Amniotic epithelial cell (primary cell): ENCODE measurements at regions not wholly inside any gene's neighbourhood (a gene's known extent, or its start where the extent isn't known, plus 50 kb on each side); places are given as distances from the start of the nearest gene placed in this dataset.
"Not testable (repeated sequence)": the region's sequence is repeated elsewhere in the genome, so short reads cannot be mapped to it uniquely, and the experiment has no call there.

ENCODE experiments used
- DNase-seq: peaks from one replicate; pipeline ENCODE4 v3.0.0-alpha.2; 2010; ENCODE audit warnings: low read depth

- DNase-seq = peak; percentile 13
These were observed 76.0 kb downstream of the CHD9NB start for GRCh38 chr16:52976539-52977167.

- DNase-seq = no peak
These were observed 85.0 kb downstream of the CHD9NB start for GRCh38 chr16:52967744-52968143.

- no peak for DNase-seq
These were observed 88.4 kb downstream of the CHD9NB start for GRCh38 chr16:52964290-52964689.

DNA sequence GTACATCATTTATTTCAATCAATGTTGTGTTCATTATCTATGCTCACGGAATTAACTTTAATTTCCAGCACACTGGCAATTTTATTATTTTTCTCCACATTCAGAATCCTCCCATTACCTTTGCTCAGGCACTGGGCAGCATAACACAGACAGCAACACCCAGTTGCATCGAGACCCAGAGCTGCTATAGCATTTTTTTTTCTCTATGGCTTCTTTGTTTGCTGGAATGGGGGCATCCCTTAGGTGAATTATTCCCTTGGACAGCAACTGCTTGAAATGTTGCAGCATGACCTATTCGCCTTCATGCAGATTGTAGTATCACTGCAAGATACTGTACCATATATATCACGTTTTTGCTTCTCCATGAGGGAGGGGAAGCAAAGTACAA is 88.8 kb downstream of the CHD9NB start:
- no peak for DNase-seq

GRCh38 chr16:52963212-52963854 is 89.4 kb downstream of the CHD9NB start:
- no peak for DNase-seq

DNA sequence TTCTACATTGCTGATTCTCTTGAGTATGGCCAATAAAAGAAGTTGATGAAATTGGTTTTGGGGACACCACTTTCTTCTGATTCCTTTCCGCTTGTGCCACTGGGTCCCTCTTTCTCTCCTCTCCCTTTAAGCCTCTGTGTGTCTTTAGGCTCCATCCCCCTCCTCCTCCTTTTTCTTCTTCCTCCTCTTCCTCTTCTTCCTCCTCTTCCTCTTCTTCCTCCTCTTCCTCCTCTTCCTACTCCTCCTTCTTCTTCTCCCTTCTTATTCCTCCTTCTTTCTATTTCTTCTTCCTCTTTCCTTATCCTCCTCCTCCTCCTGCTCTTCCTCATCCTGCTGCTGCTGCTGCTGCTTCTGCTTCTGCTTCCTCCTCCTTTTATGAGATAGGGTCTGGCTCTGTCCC is 93.7 kb downstream of the CHD9NB start:
- no peak for DNase-seq

GRCh38 chr16:52957199-52957598 is 95.5 kb downstream of the CHD9NB start:
- no peak for DNase-seq

GRCh38 chr16:52956044-52956443 is 96.7 kb downstream of the CHD9NB start:
- no peak for DNase-seq

- DNase-seq = no peak
These were observed 99.5 kb downstream of the CHD9NB start for GRCh38 chr16:52953215-52953614.

- no peak for DNase-seq
These were observed 103.8 kb downstream of the CHD9NB start for GRCh38 chr16:52948946-52949345.

DNA sequence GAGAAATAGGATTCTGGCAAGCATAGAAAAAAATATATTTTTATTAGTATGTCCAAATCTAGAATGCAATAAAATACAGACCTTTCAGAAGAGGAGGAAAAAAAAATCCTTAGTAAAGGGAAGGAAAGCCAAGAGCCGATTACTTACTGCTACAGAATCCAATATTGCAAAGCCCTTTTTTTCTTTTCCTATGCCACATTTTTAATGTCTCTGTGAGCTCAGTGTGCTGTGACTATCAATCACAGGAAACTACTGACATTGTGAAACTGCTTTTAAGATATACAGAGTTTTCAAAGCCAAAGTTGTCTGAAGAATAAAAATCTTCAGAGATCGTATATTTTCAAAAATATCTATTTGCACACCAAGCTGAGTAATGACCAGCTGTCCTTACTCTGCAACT is 120.4 kb downstream of the CHD9NB start:
- no peak for DNase-seq

- DNase-seq = no peak
These were observed 123.0 kb downstream of the CHD9NB start for GRCh38 chr16:52929478-52930400.

- DNase-seq = no peak
These were observed 123.7 kb downstream of the CHD9NB start for GRCh38 chr16:52928955-52929354.

- no peak for DNase-seq
These were observed 127.6 kb downstream of the CHD9NB start for GRCh38 chr16:52925143-52925542.

GRCh38 chr16:52924162-52924561 is 128.5 kb downstream of the CHD9NB start:
- no peak for DNase-seq

DNA sequence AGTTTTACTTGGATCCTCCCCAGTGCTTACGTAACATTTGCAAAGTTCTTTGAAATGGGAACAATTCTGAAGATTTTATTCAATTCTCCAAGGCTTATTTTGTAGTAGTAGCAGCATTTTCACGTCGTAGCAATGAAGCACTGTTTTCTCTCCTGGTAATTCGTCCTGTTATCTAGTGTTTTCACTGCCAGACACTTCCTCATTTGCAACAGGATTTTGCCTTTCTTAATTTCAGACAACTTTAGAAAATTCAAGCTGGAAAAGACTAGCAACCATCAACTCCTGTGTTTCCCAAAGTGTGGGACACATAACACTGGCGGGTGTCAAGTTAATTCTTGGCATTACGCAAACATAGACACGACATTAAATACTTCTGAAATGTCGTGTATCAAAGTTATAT is 131.6 kb downstream of the CHD9NB start:
- no peak for DNase-seq

- DNase-seq = no peak
These were observed 132.4 kb downstream of the CHD9NB start for GRCh38 chr16:52920331-52920730.

- DNase-seq = no peak
These were observed 138.3 kb downstream of the CHD9NB start for GRCh38 chr16:52914428-52914827.

GRCh38 chr16:52912565-52913173 is 140.0 kb downstream of the CHD9NB start:
- DNase-seq = peak; percentile 10

GRCh38 chr16:52908057-52908456 is 144.6 kb downstream of the CHD9NB start:
- DNase-seq = not testable (repeated sequence)

DNA sequence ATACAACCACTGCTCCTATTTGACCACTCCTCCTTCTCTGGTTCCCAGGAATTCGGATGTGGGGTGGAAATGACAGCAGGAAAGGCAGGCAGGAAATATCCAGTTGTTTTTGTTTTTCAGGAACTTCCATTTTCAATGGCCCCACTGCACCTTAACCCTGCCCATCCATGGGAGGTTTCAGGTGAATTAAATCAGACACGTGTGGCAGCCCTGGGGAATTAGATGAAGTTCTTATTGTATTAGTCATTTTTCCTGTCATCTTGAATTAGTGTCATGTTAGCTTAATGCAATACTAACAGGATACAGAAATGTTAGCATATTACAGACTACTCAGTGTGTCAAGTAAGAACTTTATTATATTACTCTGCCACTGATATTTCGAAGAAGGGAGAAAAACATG is 146.4 kb downstream of the CHD9NB start:
- no peak for DNase-seq

DNA sequence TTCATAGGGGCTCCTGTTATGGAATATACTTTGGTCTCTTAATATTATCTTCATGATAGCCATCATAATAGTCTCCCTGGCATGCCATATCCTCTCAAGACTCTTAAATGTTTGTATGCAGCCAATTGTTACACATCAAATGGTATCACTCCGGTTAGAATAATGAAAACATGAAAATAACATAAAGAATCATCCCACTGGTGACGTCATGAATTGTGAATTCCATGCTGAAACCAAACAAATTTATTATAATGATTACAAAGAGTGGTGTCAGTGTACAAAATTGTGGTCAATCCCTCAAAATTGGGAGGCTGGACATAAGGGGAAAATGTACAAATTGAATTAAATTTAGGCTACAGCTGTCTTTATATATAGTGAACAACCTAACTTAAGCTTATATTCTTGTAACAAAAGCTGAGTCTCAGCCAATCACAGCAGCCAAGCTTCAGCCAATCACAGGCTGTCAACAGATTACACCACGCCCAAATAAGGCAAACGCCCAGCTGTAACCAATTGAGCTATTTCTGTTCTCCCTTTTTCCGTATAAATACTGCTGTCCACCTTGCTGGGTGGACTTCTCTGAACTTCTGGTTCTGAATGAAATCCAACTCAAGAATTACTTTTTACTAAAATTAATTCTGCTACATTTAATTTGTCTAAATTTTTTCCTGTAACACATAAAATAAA is 156.1 kb downstream of the CHD9NB start:
- no peak for DNase-seq
